NCI-H2171 (cell line): ENCODE measurements at regions not wholly inside any gene's neighbourhood (a gene's known extent, or its start where the extent isn't known, plus 50 kb on each side); places are given as distances from the start of the nearest gene placed in this dataset.

Experiments
- DNase-seq: peaks from one replicate; lab custom pipeline; 2025; lab: John Stamatoyannopoulos, UW

DNA sequence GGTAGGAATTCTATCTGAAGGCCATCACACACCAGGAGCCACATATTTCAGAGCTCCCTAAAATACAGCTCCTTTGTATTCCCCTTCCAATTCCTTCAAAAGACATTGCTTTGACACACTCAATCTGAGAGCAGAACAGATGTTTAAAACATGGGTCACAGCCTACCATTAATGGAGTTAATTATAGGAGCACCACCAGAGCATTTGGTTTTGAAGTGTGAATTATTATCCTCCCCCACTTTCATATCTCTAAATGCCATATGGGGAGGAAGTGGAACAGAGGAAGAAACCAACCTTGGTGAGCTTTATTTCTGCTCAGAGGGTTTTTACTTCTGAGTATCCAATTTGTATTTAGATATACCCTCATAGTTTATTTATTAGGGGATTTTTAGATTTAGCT lies 50.7 kb upstream of the TNFRSF21 start:
- DNase-seq = no peak

DNA sequence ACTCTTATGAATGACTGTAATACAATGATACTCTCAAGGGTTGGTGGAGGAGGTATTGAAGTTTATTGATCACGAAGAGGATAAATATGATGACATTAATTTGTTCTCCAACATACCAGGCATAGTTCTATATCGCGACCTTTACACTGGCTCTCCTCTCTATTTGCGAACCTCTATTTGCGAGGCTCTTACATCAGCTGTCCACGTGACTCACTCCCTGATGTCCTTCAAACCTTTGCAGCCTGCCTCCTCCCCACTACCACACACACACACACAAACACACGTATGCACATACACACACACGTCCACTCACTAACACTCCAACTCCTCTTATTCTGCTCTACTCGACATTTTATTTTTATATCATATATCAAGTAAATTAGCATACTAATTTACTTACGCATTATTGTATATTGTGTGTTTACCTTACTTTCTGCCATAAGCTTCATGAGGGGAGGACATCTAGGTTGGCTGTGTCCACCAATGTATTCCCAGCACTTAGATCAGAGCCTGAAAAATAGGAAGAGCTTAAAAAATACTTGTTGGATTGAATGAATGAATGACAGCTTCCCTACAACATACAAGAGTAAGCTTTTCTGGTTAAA lies 53.3 kb upstream of the TNFRSF21 start:
- no peak for DNase-seq

DNA sequence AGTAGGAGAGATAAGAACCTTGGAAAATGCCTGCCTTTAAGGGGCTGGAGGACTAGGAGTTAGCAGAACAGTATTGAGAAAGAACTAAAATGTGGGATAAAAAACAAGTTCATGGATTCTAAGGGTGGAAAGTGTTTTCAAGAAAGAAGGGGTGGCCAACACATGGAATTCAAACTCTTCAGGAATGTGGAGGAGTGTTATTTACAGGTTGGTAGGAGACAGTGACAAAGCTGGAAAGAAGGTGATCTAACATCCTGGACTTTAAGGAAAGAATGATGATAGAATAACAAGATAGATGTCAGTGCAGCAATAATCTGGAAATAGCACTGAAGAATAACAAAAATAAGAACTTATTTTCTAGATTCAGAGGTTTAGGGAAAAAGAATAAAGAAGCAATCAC lies 54.0 kb upstream of the TNFRSF21 start:
- DNase-seq = no peak

DNA sequence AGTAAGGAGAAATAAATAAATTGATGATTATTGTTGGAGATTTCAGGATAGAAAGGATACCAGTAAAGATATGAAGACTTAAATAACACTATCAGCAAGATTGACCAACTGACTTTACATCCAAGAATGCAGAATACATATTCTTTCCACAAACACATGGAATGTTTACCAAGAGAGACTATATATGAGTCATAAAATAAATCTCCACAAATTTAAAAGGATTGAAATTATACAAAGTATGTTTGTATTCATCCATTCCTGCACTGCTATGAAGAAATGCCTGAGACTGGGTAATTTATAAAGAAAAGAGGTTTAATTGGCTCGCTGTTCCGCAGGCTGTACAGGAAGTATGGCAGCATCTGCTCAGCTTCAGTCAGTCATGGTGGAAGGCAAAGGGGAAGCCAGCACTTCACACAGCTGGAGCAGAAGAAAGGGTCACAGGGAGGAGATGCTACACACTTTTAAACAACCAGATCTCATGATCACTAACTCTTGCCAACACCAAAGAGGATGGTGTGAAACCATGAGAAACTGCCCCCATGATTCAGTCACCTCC lies 56.7 kb upstream of the TNFRSF21 start:
- no peak for DNase-seq

DNA sequence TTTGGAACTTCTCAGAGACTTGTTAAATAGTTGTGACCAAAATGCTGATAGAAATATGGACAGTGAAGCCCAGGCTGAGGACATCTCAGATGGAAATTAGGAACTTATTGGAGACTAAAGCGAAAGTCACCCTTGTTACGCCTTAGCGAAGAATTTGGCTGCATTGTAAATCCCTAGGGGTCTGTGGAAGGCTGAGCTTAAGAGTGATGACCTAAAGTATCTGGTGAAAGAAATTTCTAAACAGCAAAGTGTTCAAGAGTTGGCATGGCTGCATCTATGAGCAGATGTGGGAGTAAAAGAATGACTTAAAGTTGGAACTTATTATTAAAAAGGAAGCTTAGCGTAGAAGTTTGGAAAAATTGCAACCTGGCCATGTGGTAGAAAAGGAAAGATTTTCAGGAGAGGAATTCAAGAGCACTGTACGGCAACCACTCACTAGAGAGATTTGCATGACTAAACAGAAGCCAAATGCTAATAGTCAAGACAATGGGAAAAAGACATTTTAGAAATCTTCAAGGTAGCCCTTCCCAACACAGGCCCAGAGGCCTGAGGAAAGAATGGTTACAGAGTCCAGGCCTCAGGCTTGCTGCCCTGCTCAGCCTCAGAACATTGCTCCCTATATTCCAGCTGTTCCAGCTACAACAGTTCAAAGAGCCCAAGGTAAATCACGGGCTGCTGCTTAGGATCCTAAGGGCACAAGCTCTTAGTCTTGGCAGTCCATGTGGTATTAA lies 61.6 kb upstream of the TNFRSF21 start:
- no peak for DNase-seq

DNA sequence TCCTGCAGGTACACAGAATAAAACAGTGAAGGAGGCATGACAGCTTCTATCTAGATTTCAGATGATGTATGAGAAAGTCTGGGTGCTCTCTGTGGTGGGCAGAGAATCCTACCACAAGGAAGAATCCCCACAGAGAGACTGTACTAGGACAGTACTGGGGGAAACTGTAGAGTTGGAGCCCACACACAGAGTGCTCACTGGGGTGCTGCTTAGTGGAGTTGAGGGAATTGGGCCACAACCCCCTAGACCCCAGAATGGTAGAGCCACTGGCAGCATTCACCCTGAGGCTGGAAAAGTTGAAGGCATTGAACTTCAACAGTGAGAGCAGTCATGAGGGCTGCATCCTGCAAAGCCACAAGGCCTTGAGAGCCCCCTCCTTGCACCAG lies 62.2 kb upstream of the TNFRSF21 start:
- no peak for DNase-seq

DNA sequence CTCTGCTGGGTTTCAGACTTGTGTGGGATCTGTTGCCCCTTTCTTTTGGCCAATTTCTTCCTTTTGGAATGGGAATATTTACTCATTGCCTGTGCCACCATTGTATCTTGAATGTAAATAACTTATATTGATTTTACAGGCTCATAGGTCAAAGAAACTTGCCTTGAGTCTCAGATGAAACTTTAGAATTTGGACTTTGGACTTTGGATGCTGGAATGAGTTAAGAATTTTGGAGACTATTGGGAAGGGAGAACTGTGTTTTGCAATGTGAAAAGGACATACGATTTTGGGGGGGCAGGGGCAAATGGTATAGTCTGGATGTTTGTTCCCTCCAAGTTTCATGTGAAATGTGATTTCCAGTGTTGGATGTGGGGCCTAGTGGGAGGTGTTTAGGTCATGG lies 62.6 kb upstream of the TNFRSF21 start:
- no peak for DNase-seq

DNA sequence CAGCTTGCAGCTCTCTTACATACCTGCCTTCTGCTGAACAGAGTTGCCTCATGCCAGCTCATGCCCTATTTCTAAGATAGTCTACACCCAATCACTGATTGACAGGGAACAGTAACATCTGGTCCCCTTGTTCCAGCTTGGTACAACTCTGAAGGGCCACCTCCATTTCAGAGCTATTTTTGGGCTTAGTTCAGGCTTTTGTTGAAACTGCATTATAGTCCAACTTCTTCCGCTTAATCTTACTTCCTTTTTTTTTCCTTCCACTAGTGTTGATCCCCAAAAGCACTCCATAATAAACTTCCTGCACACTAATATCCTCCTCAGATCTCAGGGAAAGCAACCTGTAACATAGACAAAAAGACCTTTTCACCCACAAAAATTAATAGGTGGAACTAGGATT lies 65.7 kb upstream of the TNFRSF21 start:
- DNase-seq = no peak

DNA sequence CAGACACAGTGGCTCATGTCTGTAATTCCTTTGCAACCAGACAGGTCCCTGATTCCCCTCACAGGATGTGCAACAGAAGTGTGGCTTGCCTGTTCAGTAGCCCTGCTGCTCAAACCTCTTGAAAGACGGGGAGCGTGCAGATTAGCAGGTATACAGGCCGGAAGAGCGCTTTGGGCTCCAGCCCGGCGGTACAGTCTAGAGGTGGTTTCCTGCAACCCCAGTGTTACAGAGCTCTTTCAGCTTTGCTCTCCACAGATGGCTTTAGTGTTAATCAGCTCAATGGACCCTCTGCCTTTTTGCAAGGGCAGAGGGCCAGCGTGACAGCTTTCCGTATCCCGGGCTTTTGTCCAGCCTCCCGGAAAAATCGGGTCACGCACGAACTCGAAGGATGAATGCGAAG lies 67.2 kb upstream of the TNFRSF21 start:
- no peak for DNase-seq

DNA sequence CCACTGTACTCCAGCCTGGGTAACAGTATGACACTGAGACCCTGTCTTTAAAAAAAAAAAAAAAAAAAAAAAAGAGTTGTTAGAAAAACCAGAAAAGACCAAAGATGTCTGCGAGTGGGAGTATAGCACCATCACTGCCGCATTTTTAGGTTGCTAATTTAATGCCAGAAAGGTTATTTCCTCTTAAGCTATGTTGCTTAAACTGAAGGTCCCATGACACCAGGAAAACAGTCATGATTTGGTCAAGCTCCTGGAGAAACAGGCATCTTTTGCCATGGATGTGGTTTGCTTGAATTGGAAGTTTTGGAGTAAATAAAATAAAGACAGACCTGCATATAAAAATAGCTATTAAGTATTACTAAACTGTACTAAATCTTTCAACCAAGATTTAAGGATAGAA lies 68.3 kb upstream of the TNFRSF21 start:
- no peak for DNase-seq

DNA sequence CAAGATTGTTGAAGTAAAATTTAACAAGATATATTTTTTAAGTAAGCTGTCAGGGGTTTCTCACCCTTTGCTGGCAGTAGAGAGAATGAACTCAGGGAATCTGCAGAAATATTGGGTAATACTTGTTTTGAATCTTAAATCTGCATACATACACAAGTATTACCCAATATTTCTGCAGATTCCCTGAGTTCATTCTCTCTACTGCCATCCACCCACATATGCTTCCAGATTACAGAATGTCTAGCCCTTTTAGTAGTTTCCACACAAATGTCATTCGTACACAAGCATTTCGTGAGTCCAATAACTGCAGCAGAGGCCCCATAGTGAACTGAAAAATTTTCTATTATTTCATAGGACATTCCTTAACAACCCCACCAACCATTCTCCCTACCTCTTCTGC lies 69.6 kb upstream of the TNFRSF21 start:
- no peak for DNase-seq

DNA sequence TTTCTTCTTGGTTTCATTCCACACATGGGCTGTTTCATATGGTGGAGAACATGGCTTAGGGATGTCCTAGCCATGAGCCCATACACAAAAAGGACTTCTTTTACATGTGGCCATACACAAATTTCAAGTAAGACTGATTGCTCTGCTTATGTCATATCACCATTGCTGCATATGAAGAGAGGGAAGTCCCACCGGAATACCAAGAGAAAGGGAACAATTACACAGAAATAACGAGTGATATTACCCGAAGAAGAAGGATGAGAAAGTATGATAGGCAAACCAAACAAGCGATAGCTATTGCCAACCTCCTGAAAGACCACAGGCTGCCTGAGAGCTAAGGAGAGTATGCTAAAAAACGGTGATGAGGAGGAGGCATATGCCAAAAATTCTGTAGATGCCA lies 70.5 kb upstream of the TNFRSF21 start:
- no peak for DNase-seq

DNA sequence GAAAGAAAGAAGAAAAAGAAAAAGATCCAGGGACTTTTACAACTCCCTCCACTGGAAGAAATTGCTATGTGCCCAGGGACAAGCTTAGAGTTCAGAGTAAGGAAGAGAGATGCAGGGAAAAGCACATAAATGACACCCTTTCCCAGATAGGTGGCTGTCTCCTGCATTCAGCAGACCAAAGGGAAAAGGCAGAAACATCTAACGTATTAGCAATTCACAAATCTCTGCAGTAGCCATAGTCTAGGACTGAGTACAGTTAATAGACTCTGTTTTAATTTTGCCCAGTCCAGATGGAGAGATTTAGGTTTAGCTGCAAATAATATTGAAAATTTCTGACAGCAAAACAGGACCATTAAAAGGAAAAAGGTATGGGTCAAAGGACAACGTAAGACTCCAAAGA lies 71.3 kb upstream of the TNFRSF21 start:
- DNase-seq = no peak

DNA sequence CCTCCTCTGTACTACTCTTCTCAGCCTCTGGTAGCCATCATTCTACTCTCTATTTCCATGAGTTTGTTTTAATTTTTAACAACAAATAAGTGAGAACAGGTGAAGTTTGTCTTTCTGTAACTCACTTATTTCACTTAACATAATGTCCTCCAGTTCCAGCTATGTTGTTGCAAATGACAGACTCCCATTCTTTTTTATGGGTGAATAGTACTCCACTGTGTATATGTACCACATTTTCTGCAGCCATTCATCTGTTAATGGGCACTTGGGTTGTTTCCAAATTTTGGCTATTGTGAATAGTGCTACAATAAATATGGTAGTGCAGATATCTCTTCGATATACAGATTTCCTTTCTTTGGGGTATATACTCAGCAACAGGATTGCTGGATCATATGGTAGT lies 73.7 kb upstream of the TNFRSF21 start:
- no peak for DNase-seq

DNA sequence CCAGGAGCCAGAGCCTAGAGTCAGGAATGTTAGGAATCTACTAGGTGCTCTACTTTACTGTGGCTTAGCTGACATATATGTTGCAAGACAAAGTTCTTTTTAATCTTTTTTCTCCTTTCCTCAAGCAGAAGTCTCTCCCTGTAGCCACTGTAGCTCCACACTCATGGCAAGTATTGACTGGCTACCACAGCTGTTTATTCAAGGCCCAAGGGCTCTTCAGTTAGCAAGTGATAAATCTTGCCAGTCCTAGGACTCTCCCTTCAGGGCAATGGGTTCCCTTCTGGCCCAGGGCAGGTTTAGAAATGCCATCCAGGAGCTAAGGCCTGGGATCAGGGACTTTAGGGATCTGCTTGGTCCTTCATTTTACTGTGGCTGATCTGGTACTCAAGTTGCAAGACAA lies 82.0 kb upstream of the TNFRSF21 start:
- DNase-seq = no peak

DNA sequence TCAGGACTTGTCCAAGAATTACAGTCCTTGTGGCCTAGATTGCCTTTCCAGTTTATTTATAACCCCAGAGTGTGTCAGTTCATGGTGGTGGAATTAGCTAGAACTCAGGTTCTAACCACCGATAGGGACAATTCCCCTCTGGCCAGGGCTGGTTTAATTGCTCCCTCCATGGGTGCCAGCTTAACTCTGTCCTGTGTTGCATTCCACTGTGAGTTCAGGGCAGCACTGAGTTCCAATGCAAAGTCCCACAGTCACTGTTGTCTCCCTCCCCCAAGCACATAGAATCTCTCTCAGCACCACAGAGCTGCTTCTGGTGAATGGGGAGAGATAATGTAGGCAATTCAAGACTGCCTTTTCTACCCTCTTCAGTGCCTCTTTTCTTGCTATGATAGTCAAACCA lies 82.5 kb upstream of the TNFRSF21 start:
- no peak for DNase-seq

DNA sequence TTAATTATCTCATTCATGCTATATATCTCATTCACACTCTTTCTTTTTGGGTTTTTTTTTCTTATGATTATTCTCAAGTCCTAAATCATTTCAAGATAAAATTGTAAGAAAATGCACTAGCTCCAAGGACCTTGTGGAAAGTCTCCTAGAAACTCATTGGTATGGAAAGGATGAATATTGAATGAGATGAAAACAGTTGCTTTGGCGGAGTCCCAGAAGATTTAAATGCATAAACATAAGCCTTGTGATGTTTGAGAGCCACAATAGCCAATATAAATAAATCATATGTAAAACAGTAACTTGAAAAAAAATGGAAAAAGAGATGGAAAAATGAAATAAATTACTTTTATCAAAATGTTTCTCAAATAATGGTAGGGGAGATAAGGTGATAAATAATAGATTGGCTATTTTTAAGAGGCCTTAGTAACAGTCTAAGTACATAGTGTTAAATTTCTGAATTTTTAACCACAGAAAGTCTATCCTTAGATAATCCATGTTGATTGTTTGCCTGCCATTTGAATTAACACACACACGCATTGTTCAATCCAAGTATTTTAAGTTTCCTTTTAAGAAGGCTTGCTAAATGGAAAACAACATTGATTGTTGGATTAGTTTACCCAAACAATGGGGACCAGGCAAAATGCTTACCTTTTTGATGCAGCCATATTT lies 81.1 kb upstream of the CD2AP start:
- no peak for DNase-seq

DNA sequence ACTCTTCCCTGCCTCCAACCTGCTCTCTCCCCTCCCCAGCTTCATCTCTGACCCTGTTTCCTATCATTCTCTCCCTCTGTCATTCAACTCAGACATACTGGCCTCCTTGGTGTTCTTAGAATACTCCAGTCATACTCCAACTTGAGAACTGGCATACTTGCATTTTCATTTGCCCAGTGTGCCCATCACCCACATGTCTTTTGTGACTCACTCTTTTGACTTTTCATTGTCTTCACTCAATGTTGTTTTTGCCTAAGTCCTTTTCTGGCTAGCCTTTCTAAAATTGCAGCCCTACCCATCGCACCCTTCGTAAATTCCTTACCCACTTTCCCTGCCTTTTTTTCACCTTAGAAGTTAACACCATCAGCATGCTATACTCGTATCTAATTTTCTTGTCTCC lies 77.0 kb upstream of the CD2AP start:
- no peak for DNase-seq

DNA sequence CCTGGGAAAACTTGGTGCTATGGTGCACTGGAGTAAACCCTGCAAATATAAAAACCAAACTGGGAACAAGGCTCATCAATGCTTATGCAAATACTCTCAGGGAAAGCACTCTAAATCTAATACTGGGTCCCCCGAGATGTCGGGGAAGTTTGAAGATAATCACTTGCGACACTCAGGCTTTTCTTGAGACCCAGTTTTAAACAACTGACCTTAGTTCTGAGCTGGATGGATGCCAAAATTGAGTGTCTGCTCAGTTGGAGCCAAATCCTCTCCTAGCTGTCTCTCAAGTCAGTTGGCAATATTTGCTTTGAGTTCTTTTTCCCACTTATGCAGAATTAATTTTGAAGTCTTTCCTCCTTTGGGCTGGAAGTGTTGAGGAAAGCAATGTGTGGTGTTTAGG lies 75.5 kb upstream of the CD2AP start:
- DNase-seq = no peak

DNA sequence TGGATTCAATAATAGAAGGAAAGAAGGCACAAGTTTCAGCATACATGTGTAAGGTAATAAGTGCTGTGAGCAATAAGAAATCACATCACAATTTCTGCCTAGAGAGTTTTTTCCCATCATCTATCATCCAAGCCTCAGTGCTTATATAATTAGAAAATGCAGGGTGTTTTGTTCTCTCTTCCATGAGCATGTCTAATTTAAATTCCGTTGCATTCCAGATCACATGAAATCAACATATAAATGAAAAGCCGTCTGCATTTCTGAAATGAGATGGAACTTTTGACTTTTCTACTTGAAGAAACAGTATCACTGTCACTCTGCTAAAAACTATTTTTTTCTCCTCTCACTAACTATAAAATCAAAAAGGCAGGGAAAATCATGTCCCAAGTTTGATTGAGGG lies 74.5 kb upstream of the CD2AP start:
- no peak for DNase-seq

DNA sequence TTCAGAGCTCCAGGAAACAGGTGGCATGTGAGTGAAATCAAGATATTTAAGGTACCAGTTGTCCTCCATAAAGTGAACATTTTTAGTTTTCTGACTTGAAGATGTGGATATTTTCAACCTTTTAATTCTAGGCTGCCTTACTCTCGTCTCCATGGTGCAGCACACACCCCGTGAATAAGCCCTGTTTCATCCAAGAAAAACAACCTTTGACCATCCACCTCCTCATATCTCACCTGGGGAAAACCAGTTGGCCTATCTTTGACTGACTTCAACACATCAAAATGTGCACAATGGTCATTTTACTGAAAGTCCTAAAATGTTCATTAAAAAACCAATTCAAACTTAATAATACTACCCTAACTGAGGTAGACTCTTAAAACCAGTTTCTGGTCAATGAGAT lies 73.8 kb upstream of the CD2AP start:
- no peak for DNase-seq

DNA sequence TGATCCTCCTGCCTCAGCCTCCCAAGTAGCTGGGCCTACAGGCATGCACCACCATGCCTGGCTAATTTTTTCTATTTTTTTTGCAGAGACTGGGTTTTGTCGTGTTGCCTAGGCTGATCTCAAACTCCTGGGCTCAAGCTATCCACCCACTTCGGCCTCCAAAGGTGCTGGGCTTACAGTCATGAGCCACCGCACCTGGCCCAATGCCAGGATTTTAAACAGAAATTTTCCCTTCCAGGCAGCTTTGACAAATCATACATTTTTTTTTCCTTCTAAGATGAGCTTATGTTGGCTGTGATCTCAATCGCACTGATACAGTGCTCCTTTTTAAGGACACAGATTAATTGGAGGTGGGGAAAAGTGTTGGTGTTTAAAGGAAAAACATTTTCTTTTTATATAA lies 73.2 kb upstream of the CD2AP start:
- DNase-seq = no peak

DNA sequence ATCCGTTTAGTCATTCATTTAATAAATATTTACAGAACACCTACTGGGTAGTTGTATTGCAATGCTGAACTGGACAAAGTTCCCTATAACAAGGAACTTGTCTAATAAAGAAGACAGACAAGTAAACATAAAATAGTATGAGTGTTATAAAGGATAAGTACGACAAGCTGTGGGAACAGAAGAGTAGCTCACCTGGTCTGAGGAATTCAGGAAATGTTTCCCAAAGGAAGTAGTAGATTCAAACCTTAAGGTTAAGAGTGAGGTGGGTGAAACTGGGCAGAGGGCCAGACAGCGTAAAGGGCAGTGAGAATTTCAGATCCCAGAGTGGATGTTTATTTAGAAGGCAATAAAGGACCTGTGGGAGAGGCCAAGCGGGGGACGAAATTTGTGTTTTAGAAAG lies 72.3 kb upstream of the CD2AP start:
- no peak for DNase-seq
